ENCODE measurements at regions not wholly inside any gene's neighbourhood (a gene's known extent, or its start where the extent isn't known, plus 50 kb on each side); places are given as distances from the start of the nearest gene placed in this dataset.

GRCh38 chr13:81771951-81772350 lies 1431.0 kb upstream of the SPRY2 start:
- no peak for TF ChIP-seq ZNF791 (tag by site-specific recombination; IDR thresholded peaks at IDR 0.05)
- TF ChIP-seq ZNF510 (tag by site-specific recombination; IDR thresholded peaks at IDR 0.05; ENCODE audit: insufficient replicate concordance) = no peak
- TF ChIP-seq SP3 (tag by site-specific recombination; IDR thresholded peaks at IDR 0.05) = no peak
- TF ChIP-seq, protein P1, sequence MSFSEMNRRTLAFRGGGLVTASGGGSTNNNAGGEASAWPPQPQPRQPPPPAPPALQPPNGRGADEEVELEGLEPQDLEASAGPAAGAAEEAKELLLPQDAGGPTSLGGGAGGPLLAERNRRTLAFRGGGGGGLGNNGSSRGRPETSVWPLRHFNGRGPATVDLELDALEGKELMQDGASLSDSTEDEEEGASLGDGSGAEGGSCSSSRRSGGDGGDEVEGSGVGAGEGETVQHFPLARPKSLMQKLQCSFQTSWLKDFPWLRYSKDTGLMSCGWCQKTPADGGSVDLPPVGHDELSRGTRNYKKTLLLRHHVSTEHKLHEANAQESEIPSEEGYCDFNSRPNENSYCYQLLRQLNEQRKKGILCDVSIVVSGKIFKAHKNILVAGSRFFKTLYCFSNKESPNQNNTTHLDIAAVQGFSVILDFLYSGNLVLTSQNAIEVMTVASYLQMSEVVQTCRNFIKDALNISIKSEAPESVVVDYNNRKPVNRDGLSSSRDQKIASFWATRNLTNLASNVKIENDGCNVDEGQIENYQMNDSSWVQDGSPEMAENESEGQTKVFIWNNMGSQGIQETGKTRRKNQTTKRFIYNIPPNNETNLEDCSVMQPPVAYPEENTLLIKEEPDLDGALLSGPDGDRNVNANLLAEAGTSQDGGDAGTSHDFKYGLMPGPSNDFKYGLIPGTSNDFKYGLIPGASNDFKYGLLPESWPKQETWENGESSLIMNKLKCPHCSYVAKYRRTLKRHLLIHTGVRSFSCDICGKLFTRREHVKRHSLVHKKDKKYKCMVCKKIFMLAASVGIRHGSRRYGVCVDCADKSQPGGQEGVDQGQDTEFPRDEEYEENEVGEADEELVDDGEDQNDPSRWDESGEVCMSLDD (tag by site-specific recombination; IDR thresholded peaks at IDR 0.05) = no peak
- TF ChIP-seq BCL11B (tag by site-specific recombination; IDR thresholded peaks at IDR 0.05; ENCODE audit: low read depth) = no peak
- no peak for TF ChIP-seq ZBTB7A (tag by site-specific recombination; IDR thresholded peaks at IDR 0.05; ENCODE audit: low read depth)
- TF ChIP-seq PRDM10 (tag by site-specific recombination; IDR thresholded peaks at IDR 0.05) = no peak
- no peak for TF ChIP-seq ZNF155 (tag by site-specific recombination; IDR thresholded peaks at IDR 0.05)
- no peak for TF ChIP-seq AEBP2 (tag by site-specific recombination; IDR thresholded peaks at IDR 0.05; ENCODE audit: borderline replicate concordance)
- no peak for TF ChIP-seq HOXC10 (CRISPR knock-in tag; IDR thresholded peaks at IDR 0.05)
- TF ChIP-seq ZNF830 (tag by site-specific recombination; IDR thresholded peaks at IDR 0.05; ENCODE audit: low read depth) = no peak
- TF ChIP-seq SCRT2 (tag by site-specific recombination; IDR thresholded peaks at IDR 0.05) = no peak
- TF ChIP-seq ZNF561 (tag by site-specific recombination; IDR thresholded peaks at IDR 0.05; ENCODE audit: borderline replicate concordance) = no peak
- no peak for TF ChIP-seq ZNF223 (tag by site-specific recombination; IDR thresholded peaks at IDR 0.05)
- no peak for TF ChIP-seq ZNF768 (tag by site-specific recombination; IDR thresholded peaks at IDR 0.05)
- no peak for TF ChIP-seq MZF1 (tag by site-specific recombination; IDR thresholded peaks at IDR 0.05; ENCODE audit: borderline replicate concordance)
- H3K36me3 ChIP-seq (ENCODE audit: control insufficient read depth in 2 of 2, insufficient read depth in 1 of 2, low read length in 2 of 2) = no peaks in the 10 kb centered on the region
- no peaks in the 10 kb centered on the region for H3K9me3 ChIP-seq (ENCODE audit: control insufficient read depth, insufficient read depth, low read depth, low read length)
- CTCF ChIA-PET = no interaction called here
- no peaks in the 10 kb centered on the region for H3K4me1 ChIP-seq (ENCODE audit: control insufficient read depth, insufficient read depth, low read length)
- no peak overlapping the region for H3K27ac ChIP-seq (ENCODE audit: extremely low read depth, low read depth, low read length)
- no peak overlapping the region for H3K4me3 ChIP-seq (ENCODE audit: low read depth, low read length)
- POLR2A ChIA-PET = no interaction called here

GRCh38 chr13:81770868-81771505 lies 1430.1 kb upstream of the SPRY2 start:
- Histone ChIP-seq H3K4me3 (ENCODE audit: low read depth, low read length) (no peak overlapping the region), H3K27ac (ENCODE audit: extremely low read depth, low read depth, low read length) (no peak overlapping the region), H3K9me3 (ENCODE audit: control insufficient read depth, insufficient read depth, low read depth, low read length) (no peaks in the 10 kb centered on the region), H3K36me3 (ENCODE audit: control insufficient read depth in 2 of 2, insufficient read depth in 1 of 2, low read length in 2 of 2) (no peaks in the 10 kb centered on the region), H3K4me1 (ENCODE audit: control insufficient read depth, insufficient read depth, low read length) (no peaks in the 10 kb centered on the region)
- CTCF ChIA-PET = no interaction called here
- POLR2A ChIA-PET = no interaction called here
- TF ChIP-seq WT1 (tag by site-specific recombination; IDR thresholded peaks at IDR 0.05) (no peak), EGR2 (tag by site-specific recombination; IDR thresholded peaks at IDR 0.05; ENCODE audit: low read depth) (no peak), MZF1 (tag by site-specific recombination; IDR thresholded peaks at IDR 0.05; ENCODE audit: borderline replicate concordance) (no peak), ZBTB17 (tag by site-specific recombination; IDR thresholded peaks at IDR 0.05) (no peak), TSHZ1 (tag by site-specific recombination; IDR thresholded peaks at IDR 0.05; ENCODE audit: borderline replicate concordance) (no peak), ZNF16 (tag by site-specific recombination; IDR thresholded peaks at IDR 0.05; ENCODE audit: low read depth) (no peak), ZNF501 (tag by site-specific recombination; IDR thresholded peaks at IDR 0.05) (no peak)
